GM23338 (cell line): ENCODE measurements at regions not wholly inside any gene's neighbourhood (a gene's known extent, or its start where the extent isn't known, plus 50 kb on each side); places are given as distances from the start of the nearest gene placed in this dataset.

Experiments used
- ATAC-seq: fragments of 200-7000 bp; cut with Tn5 transposase; 3 replicates; pipeline ENCODE4 v1.9.1; 2020
- DNase-seq: peaks from one replicate; pipeline ENCODE4 v3.0.0-alpha.2; 2015; ENCODE audit warnings: low spot score
- H2AFZ ChIP-seq: fragments of 200-600 bp; sonication (generic); 2 replicates; pipeline ENCODE4 v1.8.0; 2016; ENCODE audit warnings: antibody characterized with exemption, mild to moderate bottlenecking, moderate library complexity
- H3F3A ChIP-seq: fragments of 200-600 bp; sonication (generic); replicated peaks from 2 replicates; pipeline ENCODE4 v1.8.0; 2017; ENCODE audit warnings: antibody characterized with exemption, mixed run types, low read depth
- H3K27ac ChIP-seq: fragments of 200-600 bp; sonication (generic); 2 replicates; pipeline ENCODE4 v1.6.1; 2016; ENCODE audit warnings: low read depth
- H3K27me3 ChIP-seq: fragments of 200-600 bp; sonication (generic); 2 replicates; pipeline ENCODE4 v1.8.0; 2016; ENCODE audit warnings: mild to moderate bottlenecking, mixed run types, moderate library complexity; ENCODE audit not compliant: insufficient read depth
- H3K36me3 ChIP-seq: fragments of 200-600 bp; sonication (generic); 2 replicates; pipeline ENCODE4 v1.8.0; 2016; ENCODE audit warnings: mild to moderate bottlenecking; ENCODE audit not compliant: insufficient read depth
- H3K4me1 ChIP-seq: fragments of 200-600 bp; sonication (generic); 2 replicates; pipeline ENCODE4 v1.8.0; 2016; ENCODE audit warnings: mild to moderate bottlenecking, moderate library complexity; ENCODE audit not compliant: insufficient read depth
- H3K4me2 ChIP-seq: fragments of 200-600 bp; sonication (generic); 2 replicates; pipeline ENCODE4 v1.7.1; 2017; ENCODE audit warnings: mixed run types
- H3K4me3 ChIP-seq: fragments of 200-600 bp; sonication (generic); 2 replicates; pipeline ENCODE4 v1.6.1; 2016; ENCODE audit warnings: mixed run types
- H3K79me2 ChIP-seq: fragments of 200-600 bp; sonication (generic); replicated peaks from 2 replicates; pipeline ENCODE4 v1.8.0; 2017; ENCODE audit warnings: mild to moderate bottlenecking; ENCODE audit not compliant: insufficient read depth
- H3K9me2 ChIP-seq: fragments of 200-600 bp; sonication (generic); 2 replicates; pipeline ENCODE4 v1.8.0; 2017; ENCODE audit not compliant: insufficient read depth
- H4K20me1 ChIP-seq: fragments of 200-600 bp; sonication (generic); replicated peaks from 2 replicates; pipeline ENCODE4 v1.8.0; 2017; ENCODE audit warnings: mild to moderate bottlenecking; ENCODE audit not compliant: insufficient read depth
- H3K27ac Mint-ChIP-seq: 2 replicates; pipeline ENCODE4 v1.8.0; 2020; ENCODE audit warnings: inconsistent platforms, mild to moderate bottlenecking, moderate library complexity, mixed read lengths
- H3K27me3 Mint-ChIP-seq: 3 replicates; pipeline ENCODE4 v1.8.0; 2022; ENCODE audit warnings: low read depth, mild to moderate bottlenecking, moderate library complexity, mixed read lengths, inconsistent platforms; ENCODE audit not compliant: insufficient read depth, poor library complexity
- H3K36me3 Mint-ChIP-seq: 3 replicates; pipeline ENCODE4 v1.8.0; 2021; ENCODE audit warnings: low read depth, mild to moderate bottlenecking, inconsistent platforms, moderate library complexity, mixed read lengths
- H3K4me1 Mint-ChIP-seq: 3 replicates; pipeline ENCODE4 v1.8.0; 2020; ENCODE audit warnings: mild to moderate bottlenecking, inconsistent platforms, mixed read lengths
- H3K4me3 Mint-ChIP-seq: 3 replicates; pipeline ENCODE4 v1.8.0; 2021; ENCODE audit warnings: moderate library complexity, mild to moderate bottlenecking, inconsistent platforms, mixed read lengths
- H3K9me3 Mint-ChIP-seq: 3 replicates; pipeline ENCODE4 v1.8.0; 2020; ENCODE audit warnings: moderate library complexity, mild to moderate bottlenecking, inconsistent platforms, mixed read lengths
- CREB1 ChIP-seq: fragments of 250-450 bp; sonication (Bioruptor Pico); IDR thresholded peaks from 2 replicates; pipeline ENCODE4 v1.5.0; 2020; ENCODE audit warnings: low read depth, mild to moderate bottlenecking, moderate library complexity
- CTCF ChIP-seq, 2 experiments: fragments of 200-600 bp in 1 of 2; sonication (generic) in 1 of 2; conservative IDR thresholded peaks; 2 replicates each; pipeline versions ENCODE4 v1.5.1 to v1.6.1; 2016 to 2017; ENCODE audit warnings: antibody characterized with exemption in 2 of 2, low read depth in 2 of 2, mild to moderate bottlenecking in 2 of 2, moderate library complexity in 1 of 2
- ETS1 ChIP-seq: IDR thresholded peaks from 2 replicates; pipeline ENCODE4 v1.6.1; 2016; ENCODE audit warnings: antibody characterized with exemption
- EZH2 ChIP-seq: fragments of 200-600 bp; sonication (generic); IDR thresholded peaks from one replicate; pipeline ENCODE4 v1.8.0; 2017; ENCODE audit warnings: antibody characterized with exemption, mild to moderate bottlenecking, low read depth; ENCODE audit not compliant: unreplicated experiment
- EZH2phosphoT487 ChIP-seq: fragments of 200-600 bp; sonication (generic); IDR thresholded peaks from one replicate; pipeline ENCODE4 v1.8.1; 2018; ENCODE audit warnings: antibody characterized with exemption; ENCODE audit not compliant: unreplicated experiment
- JUNB ChIP-seq: IDR thresholded peaks from one replicate; pipeline ENCODE4 v1.6.1; 2016; ENCODE audit warnings: antibody characterized with exemption; ENCODE audit not compliant: unreplicated experiment
- NANOG ChIP-seq: IDR thresholded peaks from 2 replicates; pipeline ENCODE4 v1.6.1; 2016; ENCODE audit warnings: antibody characterized with exemption, borderline replicate concordance
- POLR2AphosphoS5 ChIP-seq: IDR thresholded peaks from 2 replicates; pipeline ENCODE4 v1.6.1; 2016; ENCODE audit warnings: antibody characterized with exemption, low read depth
- REST ChIP-seq: IDR thresholded peaks from one replicate; pipeline ENCODE4 v1.6.1; 2018; ENCODE audit warnings: antibody characterized with exemption; ENCODE audit not compliant: unreplicated experiment
- STAT1 ChIP-seq: IDR thresholded peaks from one replicate; pipeline ENCODE4 v1.6.1; 2016; ENCODE audit warnings: antibody characterized with exemption; ENCODE audit not compliant: unreplicated experiment
- ZNF114 ChIP-seq: fragments of 250-450 bp; sonication (Bioruptor Pico); IDR thresholded peaks from 2 replicates; pipeline ENCODE4 v1.5.0; 2020; ENCODE audit warnings: mild to moderate bottlenecking, moderate library complexity
- ZNF331 ChIP-seq: fragments of 250-450 bp; sonication (Bioruptor Pico); IDR thresholded peaks from 2 replicates; pipeline ENCODE4 v1.5.0; 2020; ENCODE audit warnings: low read depth, mild to moderate bottlenecking, moderate library complexity
- ZNF462 ChIP-seq: fragments of 250-450 bp; sonication (Bioruptor Pico); IDR thresholded peaks from 2 replicates; pipeline ENCODE4 v1.5.0; 2020; ENCODE audit warnings: mild to moderate bottlenecking, moderate library complexity

- Histone ChIP-seq H3K27me3 (no peaks in the 10 kb centered on the region), H4K20me1 (no peaks in the 10 kb centered on the region), H3F3A (no peaks in the 10 kb centered on the region), H3K79me2 (no peaks in the 10 kb centered on the region), H2AFZ (no peak overlapping the region), H3K27ac (no peak overlapping the region), H3K4me3 (no peak overlapping the region), H3K36me3 (no peaks in the 10 kb centered on the region), H3K4me2 (no peak overlapping the region), H3K4me1 (0 out of 2 replicates have a peak, but pooled peaks cover 9% of the 10 kb centered on the region), H3K9me2 (no peaks in the 10 kb centered on the region)
- no peak overlapping the region for H3K4me3 Mint-ChIP-seq
- no peak overlapping the region for H3K27ac Mint-ChIP-seq
- no peaks in the 10 kb centered on the region for H3K9me3 Mint-ChIP-seq
- peaks cover 9% of the 10 kb centered on the region for H3K4me1 Mint-ChIP-seq
- H3K36me3 Mint-ChIP-seq, result no peaks in the 10 kb centered on the region
- TF ChIP-seq POLR2AphosphoS5, result no peak
- TF ChIP-seq ZNF331 (CRISPR knock-in tag), result no peak
- TF ChIP-seq EZH2phosphoT487, result no peak
- TF ChIP-seq CREB1 (CRISPR knock-in tag), result no peak
- no peak for TF ChIP-seq NANOG
- no peak for TF ChIP-seq ETS1
- no peak for TF ChIP-seq EZH2
- TF ChIP-seq ZNF462 (CRISPR knock-in tag), result no peak
- TF ChIP-seq ZNF114, result no peak
- TF ChIP-seq REST, result no peak
- no peak for TF ChIP-seq JUNB
- TF ChIP-seq CTCF (conservative IDR thresholded peaks at IDR 0.05; ENCODE audit: low read depth in 2 of 2), result no peak
- no peak for TF ChIP-seq STAT1
- ATAC-seq (no peak), DNase-seq (no peak)
- no peaks in the 10 kb centered on the region for H3K27me3 Mint-ChIP-seq
Measured at GRCh38 chr1:214970016-214970415, 112.5 kb upstream of the KCNK2 start.
